ENCODE measurements at regions not wholly inside any gene's neighbourhood (a gene's known extent, or its start where the extent isn't known, plus 50 kb on each side); places are given as distances from the start of the nearest gene placed in this dataset.

- DNase-seq: no peak
- intact Hi-C loops (cut with micrococcal nuclease; ENCODE audit: unreplicated experiment): no loop called here
- no peaks in the 10 kb centered on the region for H3K36me3 Mint-ChIP-seq (ENCODE audit: insufficient read depth, unreplicated experiment)
- no peaks in the 10 kb centered on the region for H3K4me1 Mint-ChIP-seq (ENCODE audit: low read depth, unreplicated experiment)
- no peaks in the 10 kb centered on the region for H3K9me3 Mint-ChIP-seq (ENCODE audit: low read depth, unreplicated experiment)
- H3K27me3 Mint-ChIP-seq (ENCODE audit: unreplicated experiment): no peaks in the 10 kb centered on the region
- CTCF ChIA-PET: interaction anchor here (0.5 kb wide), 1 partner anchor 115 kb away, joined by 3 read pairs; no protein-coding TSS in a partner anchor
- H3K4me3 Mint-ChIP-seq (ENCODE audit: low read depth, unreplicated experiment): no peak overlapping the region
- no peak overlapping the region for H3K27ac Mint-ChIP-seq (ENCODE audit: unreplicated experiment)
- BruUV-seq (replicated peaks): no TSS peak
- TF ChIP-seq CTCF (IDR thresholded peaks at IDR 0.05; ENCODE audit: unreplicated experiment): no peak
Measured at GRCh38 chr12:60830381-60830780, 1234.6 kb downstream of the SLC16A7 start.

DNA sequence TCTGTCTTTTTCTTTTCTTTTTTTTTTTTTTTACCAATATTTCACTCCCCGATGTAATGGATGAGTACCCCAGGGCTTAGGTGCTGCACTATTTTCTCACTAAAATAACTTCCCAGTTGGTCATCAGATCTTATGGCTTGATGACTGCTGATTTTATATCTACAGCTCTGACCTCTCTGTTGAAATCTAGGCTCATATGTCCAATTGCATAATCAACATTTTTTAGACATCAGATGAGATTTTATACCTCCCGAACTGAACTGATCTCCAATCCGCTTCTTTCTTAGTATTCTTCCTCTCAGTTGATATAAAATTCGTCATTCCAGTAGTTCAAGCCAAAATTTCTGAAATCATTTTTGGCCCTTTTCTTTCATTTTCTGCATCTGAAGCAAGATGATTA is 1236.5 kb downstream of the SLC16A7 start:
- Mint-ChIP-seq H3K27ac (ENCODE audit: unreplicated experiment) (no peak overlapping the region), H3K9me3 (ENCODE audit: low read depth, unreplicated experiment) (no peaks in the 10 kb centered on the region), H3K4me1 (ENCODE audit: low read depth, unreplicated experiment) (no peaks in the 10 kb centered on the region), H3K36me3 (ENCODE audit: insufficient read depth, unreplicated experiment) (no peaks in the 10 kb centered on the region), H3K27me3 (ENCODE audit: unreplicated experiment) (no peaks in the 10 kb centered on the region), H3K4me3 (ENCODE audit: low read depth, unreplicated experiment) (no peak overlapping the region)
- no peak for DNase-seq
- TF ChIP-seq CTCF (IDR thresholded peaks at IDR 0.05; ENCODE audit: unreplicated experiment): no peak
- CTCF ChIA-PET: no interaction called here
- BruUV-seq (replicated peaks): no TSS peak
- intact Hi-C loops (cut with micrococcal nuclease; ENCODE audit: unreplicated experiment): no loop called here

- no TSS peak for BruUV-seq (replicated peaks)
- Mint-ChIP-seq H3K4me1 (ENCODE audit: low read depth, unreplicated experiment) (no peaks in the 10 kb centered on the region), H3K27me3 (ENCODE audit: unreplicated experiment) (no peaks in the 10 kb centered on the region), H3K27ac (ENCODE audit: unreplicated experiment) (no peak overlapping the region), H3K36me3 (ENCODE audit: insufficient read depth, unreplicated experiment) (no peaks in the 10 kb centered on the region), H3K4me3 (ENCODE audit: low read depth, unreplicated experiment) (no peak overlapping the region), H3K9me3 (ENCODE audit: low read depth, unreplicated experiment) (no peaks in the 10 kb centered on the region)
- no peak for DNase-seq
- no peak for TF ChIP-seq CTCF (IDR thresholded peaks at IDR 0.05; ENCODE audit: unreplicated experiment)
- intact Hi-C loops (cut with micrococcal nuclease; ENCODE audit: unreplicated experiment): no loop called here
- CTCF ChIA-PET: no interaction called here
Measured at GRCh38 chr12:60834372-60834771, 1238.5 kb downstream of the SLC16A7 start.

GRCh38 chr12:60834806-60835205 is 1239.0 kb downstream of the SLC16A7 start:
- BruUV-seq (replicated peaks): no TSS peak
- Mint-ChIP-seq H3K36me3 (ENCODE audit: insufficient read depth, unreplicated experiment) (no peaks in the 10 kb centered on the region), H3K27ac (ENCODE audit: unreplicated experiment) (no peak overlapping the region), H3K4me3 (ENCODE audit: low read depth, unreplicated experiment) (no peak overlapping the region), H3K4me1 (ENCODE audit: low read depth, unreplicated experiment) (no peaks in the 10 kb centered on the region), H3K9me3 (ENCODE audit: low read depth, unreplicated experiment) (no peaks in the 10 kb centered on the region), H3K27me3 (ENCODE audit: unreplicated experiment) (no peaks in the 10 kb centered on the region)
- intact Hi-C loops (cut with micrococcal nuclease; ENCODE audit: unreplicated experiment): no loop called here
- TF ChIP-seq CTCF (IDR thresholded peaks at IDR 0.05; ENCODE audit: unreplicated experiment): no peak
- CTCF ChIA-PET: interaction anchor here (0.6 kb wide), 1 partner anchor 13 kb away, joined by 3 read pairs; no protein-coding TSS in a partner anchor
- no peak for DNase-seq

Measured in Calu3 (cell line).